HL-60 (cell line): ENCODE measurements at regions not wholly inside any gene's neighbourhood (a gene's known extent, or its start where the extent isn't known, plus 50 kb on each side); places are given as distances from the start of the nearest gene placed in this dataset.

Experiments
- DNase-seq, 2 experiments: peaks; one replicate each; pipeline ENCODE4 v3.0.0-alpha.2; 2010 to 2020; ENCODE audit warnings: low read depth in 1 of 2, low spot score in 1 of 2
- H3K27ac ChIP-seq: fragments of 250-450 bp; sonication (Bioruptor Pico); replicated peaks from 2 replicates; pipeline ENCODE4 v1.5.1; 2020; ENCODE audit warnings: mild to moderate bottlenecking, moderate library complexity
- H3K27me3 ChIP-seq: fragments of 250-450 bp; sonication (Bioruptor Pico); 2 replicates; pipeline ENCODE4 v1.5.1; 2021; ENCODE audit warnings: mild to moderate bottlenecking, moderate library complexity; ENCODE audit not compliant: insufficient read depth, poor library complexity, severe bottlenecking
- H3K4me3 ChIP-seq: replicated peaks from 2 replicates; pipeline ENCODE4 v1.5.1; 2011; ENCODE audit warnings: mild to moderate bottlenecking, control low read depth, low read length; ENCODE audit not compliant: insufficient read depth
- CTCF ChIP-seq: IDR thresholded peaks from one replicate; pipeline ENCODE4 v1.5.1; 2011; ENCODE audit warnings: low read length, control low read depth, inconsistent platforms; ENCODE audit not compliant: insufficient read depth
- GABPA ChIP-seq: IDR thresholded peaks from 2 replicates; pipeline ENCODE4 v1.6.1; 2012; ENCODE audit warnings: low read depth
- POLR2AphosphoS5 ChIP-seq: IDR thresholded peaks from 2 replicates; pipeline ENCODE4 v1.6.1; 2012; ENCODE audit warnings: low read depth
- REST ChIP-seq: IDR thresholded peaks from 2 replicates; pipeline ENCODE4 v1.6.1; 2012; ENCODE audit warnings: low read depth; ENCODE audit not compliant: insufficient replicate concordance
- SPI1 ChIP-seq: IDR thresholded peaks from 2 replicates; pipeline ENCODE4 v1.6.1; 2012; ENCODE audit warnings: low read depth, mild to moderate bottlenecking, borderline replicate concordance

GRCh38 chr12:67431411-67432020 is 162.4 kb downstream of the CAND1 start:
- no peak for DNase-seq
- TF ChIP-seq REST (no peak), SPI1 (no peak), CTCF (no peak)
- H3K4me3 ChIP-seq, result no peak overlapping the region
- H3K27me3 ChIP-seq, result peaks cover 2% of the 10 kb centered on the region
- H3K27ac ChIP-seq, result no peak overlapping the region

GRCh38 chr12:67433385-67434175 is 164.4 kb downstream of the CAND1 start:
- peaks cover 2% of the 10 kb centered on the region for H3K27me3 ChIP-seq
- no peak overlapping the region for H3K27ac ChIP-seq
- no peak for TF ChIP-seq POLR2AphosphoS5
- no peak for TF ChIP-seq SPI1
- no peak for TF ChIP-seq GABPA
- TF ChIP-seq CTCF, result no peak
- no peak for TF ChIP-seq REST
- no peak overlapping the region for H3K4me3 ChIP-seq
- no peak for DNase-seq

- TF ChIP-seq CTCF (no peak), REST (no peak), POLR2AphosphoS5 (no peak), GABPA (no peak)
- no peak overlapping the region for H3K27ac ChIP-seq
- H3K4me3 ChIP-seq, result no peak overlapping the region
- H3K27me3 ChIP-seq, result peaks cover 2% of the 10 kb centered on the region
- no peak for DNase-seq
Observed at GRCh38 chr12:67434671-67435370, 165.7 kb downstream of the CAND1 start.
